ENCODE measurements at regions not wholly inside any gene's neighbourhood (a gene's known extent, or its start where the extent isn't known, plus 50 kb on each side); places are given as distances from the start of the nearest gene placed in this dataset.

GRCh38 chr22:47376322-47376700 lies 613.9 kb downstream of the TBC1D22A start:
- no peaks in the 10 kb centered on the region for H3K36me3 ChIP-seq (replicated peaks in 1 of 2; ENCODE audit: control extremely low read depth in 1 of 2, control insufficient read depth in 1 of 2, extremely low read depth in 1 of 2, insufficient read depth in 2 of 2, low read length in 1 of 2)
- no peaks in the 10 kb centered on the region for H3K4me1 ChIP-seq (ENCODE audit: control insufficient read depth in 2 of 2, insufficient read depth in 2 of 2, low read length in 2 of 2)
- ChIA-PET POLR2A (no interaction called here), CTCF (no interaction called here)
- no peaks in the 10 kb centered on the region for H4K20me1 ChIP-seq (ENCODE audit: control insufficient read depth, insufficient read depth, low read length, poor library complexity, severe bottlenecking)
- H3K79me2 ChIP-seq (ENCODE audit: control insufficient read depth, insufficient read depth, low read length), result no peaks in the 10 kb centered on the region
- DNase-seq, result no peak
- Mint-ChIP-seq H3K27ac (no peak overlapping the region), H3K9me3 (ENCODE audit: insufficient read depth) (no peaks in the 10 kb centered on the region), H3K27me3 (no peaks in the 10 kb centered on the region), H3K4me1 (no peaks in the 10 kb centered on the region), H3K4me3 (no peak overlapping the region)
- H3K9ac ChIP-seq (ENCODE audit: low read length), result no peak overlapping the region
- H2AFZ ChIP-seq (ENCODE audit: insufficient read depth, low read depth, low read length, poor library complexity, severe bottlenecking), result no peak overlapping the region
- H3K4me2 ChIP-seq (replicated peaks; ENCODE audit: low read depth, low read length, poor library complexity, severe bottlenecking), result no peak overlapping the region
- H3K4me3 ChIP-seq (ENCODE audit: control extremely low read depth in 1 of 5, extremely low read depth in 1 of 5, insufficient read depth in 1 of 5, low read depth in 2 of 5, low read length in 4 of 5), result no peak overlapping the region
- peaks cover 0 to 7% (median 0%) of the 10 kb centered on the region in 3 donors for H3K9me3 ChIP-seq (ENCODE audit: control extremely low read depth in 1 of 3, control insufficient read depth in 2 of 3, insufficient read depth in 1 of 3, low read length in 2 of 3)
- H3K27me3 ChIP-seq (replicated peaks in 1 of 4; ENCODE audit: control extremely low read depth in 1 of 4, control insufficient read depth in 3 of 4, insufficient read depth in 4 of 4, low read length in 3 of 4), result no peaks in the 10 kb centered on the region
- no peak for ATAC-seq (ENCODE audit: low read depth)
- intact Hi-C loops (cut with micrococcal nuclease), result no loop called here
- 90% methylated on average over 7 of the region's 7 CpGs for WGBS (ENCODE audit: insufficient coverage)
- no peak overlapping the region for H3K27ac ChIP-seq (ENCODE audit: low read length in 2 of 2)
- TF ChIP-seq EZH2 (IDR thresholded peaks at IDR 0.05; ENCODE audit: borderline replicate concordance, insufficient read depth, low read depth, low read length, poor library complexity, severe bottlenecking), result no peak
- TF ChIP-seq, protein P1, sequence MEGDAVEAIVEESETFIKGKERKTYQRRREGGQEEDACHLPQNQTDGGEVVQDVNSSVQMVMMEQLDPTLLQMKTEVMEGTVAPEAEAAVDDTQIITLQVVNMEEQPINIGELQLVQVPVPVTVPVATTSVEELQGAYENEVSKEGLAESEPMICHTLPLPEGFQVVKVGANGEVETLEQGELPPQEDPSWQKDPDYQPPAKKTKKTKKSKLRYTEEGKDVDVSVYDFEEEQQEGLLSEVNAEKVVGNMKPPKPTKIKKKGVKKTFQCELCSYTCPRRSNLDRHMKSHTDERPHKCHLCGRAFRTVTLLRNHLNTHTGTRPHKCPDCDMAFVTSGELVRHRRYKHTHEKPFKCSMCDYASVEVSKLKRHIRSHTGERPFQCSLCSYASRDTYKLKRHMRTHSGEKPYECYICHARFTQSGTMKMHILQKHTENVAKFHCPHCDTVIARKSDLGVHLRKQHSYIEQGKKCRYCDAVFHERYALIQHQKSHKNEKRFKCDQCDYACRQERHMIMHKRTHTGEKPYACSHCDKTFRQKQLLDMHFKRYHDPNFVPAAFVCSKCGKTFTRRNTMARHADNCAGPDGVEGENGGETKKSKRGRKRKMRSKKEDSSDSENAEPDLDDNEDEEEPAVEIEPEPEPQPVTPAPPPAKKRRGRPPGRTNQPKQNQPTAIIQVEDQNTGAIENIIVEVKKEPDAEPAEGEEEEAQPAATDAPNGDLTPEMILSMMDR (IDR thresholded peaks at IDR 0.05), result no peak

DNA sequence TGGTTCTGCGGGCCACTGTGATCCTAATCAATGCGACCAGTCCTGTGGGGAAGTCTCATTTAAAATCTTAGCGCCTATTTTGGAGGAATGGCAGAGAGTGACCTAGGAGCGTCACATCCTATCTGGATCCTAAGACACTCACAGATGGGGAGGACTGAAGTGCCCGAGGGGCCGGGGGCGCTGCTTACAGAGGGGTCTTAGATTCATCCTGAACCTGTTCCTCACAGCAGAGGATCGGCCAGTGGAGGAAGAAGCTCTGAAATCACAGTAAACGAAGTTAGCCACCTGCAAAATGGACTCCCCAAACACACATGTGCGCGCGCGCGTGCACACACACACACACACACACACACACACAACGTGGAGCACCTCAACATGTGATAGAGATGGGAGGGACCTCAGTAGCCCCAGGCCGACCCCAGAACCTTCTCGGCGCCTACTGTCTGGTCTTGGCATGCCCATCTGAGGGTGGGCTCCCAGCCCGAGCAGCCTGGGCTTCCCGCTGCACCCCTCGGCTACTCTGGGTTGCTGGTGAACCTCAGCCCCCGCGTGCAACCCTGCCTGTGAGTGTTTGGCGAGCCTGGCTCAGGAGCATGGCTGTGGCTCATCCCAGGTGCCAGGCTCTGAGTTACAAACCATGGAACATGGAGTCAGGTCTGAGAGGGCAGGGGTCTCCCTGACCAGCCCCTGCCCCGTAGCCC lies 613.3 kb downstream of the TBC1D22A start:
- TF ChIP-seq EZH2 (IDR thresholded peaks at IDR 0.05; ENCODE audit: borderline replicate concordance, insufficient read depth, low read depth, low read length, poor library complexity, severe bottlenecking), result no peak
- TF ChIP-seq, protein P1 (IDR thresholded peaks at IDR 0.05), result no peak
- H3K4me1 ChIP-seq (ENCODE audit: control insufficient read depth in 2 of 2, insufficient read depth in 2 of 2, low read length in 2 of 2), result no peaks in the 10 kb centered on the region
- H3K4me3 Mint-ChIP-seq, result no peak overlapping the region
- ATAC-seq (ENCODE audit: low read depth) (no peak), DNase-seq (no peak)
- 83% methylated on average over 22 of the region's 25 CpGs for WGBS (ENCODE audit: insufficient coverage)
- no peaks in the 10 kb centered on the region for H3K36me3 ChIP-seq (replicated peaks in 1 of 2; ENCODE audit: control extremely low read depth in 1 of 2, control insufficient read depth in 1 of 2, extremely low read depth in 1 of 2, insufficient read depth in 2 of 2, low read length in 1 of 2)
- POLR2A ChIA-PET, result no interaction called here
- no peak overlapping the region for H2AFZ ChIP-seq (ENCODE audit: insufficient read depth, low read depth, low read length, poor library complexity, severe bottlenecking)
- CTCF ChIA-PET, result no interaction called here
- H3K4me2 ChIP-seq (replicated peaks; ENCODE audit: low read depth, low read length, poor library complexity, severe bottlenecking), result no peak overlapping the region
- no peaks in the 10 kb centered on the region for H4K20me1 ChIP-seq (ENCODE audit: control insufficient read depth, insufficient read depth, low read length, poor library complexity, severe bottlenecking)
- H3K27me3 Mint-ChIP-seq, result no peaks in the 10 kb centered on the region
- intact Hi-C loops (cut with micrococcal nuclease), result no loop called here
- H3K27ac Mint-ChIP-seq, result no peak overlapping the region
- H3K9me3 ChIP-seq (ENCODE audit: control extremely low read depth in 1 of 3, control insufficient read depth in 2 of 3, insufficient read depth in 1 of 3, low read length in 2 of 3), result peaks cover 0 to 7% (median 0%) of the 10 kb centered on the region in 3 donors
- H3K9ac ChIP-seq (ENCODE audit: low read length), result no peak overlapping the region
- no peak overlapping the region for H3K27ac ChIP-seq (ENCODE audit: low read length in 2 of 2)
- H3K27me3 ChIP-seq (replicated peaks in 1 of 4; ENCODE audit: control extremely low read depth in 1 of 4, control insufficient read depth in 3 of 4, insufficient read depth in 4 of 4, low read length in 3 of 4), result no peaks in the 10 kb centered on the region
- no peaks in the 10 kb centered on the region for H3K9me3 Mint-ChIP-seq (ENCODE audit: insufficient read depth)
- H3K79me2 ChIP-seq (ENCODE audit: control insufficient read depth, insufficient read depth, low read length), result no peaks in the 10 kb centered on the region
- no peak overlapping the region for H3K4me3 ChIP-seq (ENCODE audit: control extremely low read depth in 1 of 5, extremely low read depth in 1 of 5, insufficient read depth in 1 of 5, low read depth in 2 of 5, low read length in 4 of 5)
- no peaks in the 10 kb centered on the region for H3K4me1 Mint-ChIP-seq
